ENCODE measurements at regions not wholly inside any gene's neighbourhood (a gene's known extent, or its start where the extent isn't known, plus 50 kb on each side); places are given as distances from the start of the nearest gene placed in this dataset.
"Not testable (repeated sequence)": the region's sequence is repeated elsewhere in the genome, so short reads cannot be mapped to it uniquely, and the experiment has no call there.

GRCh38 chr15:22664294-22665058 lies 122.0 kb upstream of the NIPA1 start:
- peak in 1 of 3 donors; percentile 16 for TF ChIP-seq POLR2AphosphoS5 (IDR thresholded peaks at IDR 0.05)
- H3K36me3 ChIP-seq; H3K9me3 ChIP-seq; intact Hi-C loops (cut with DNase I; ENCODE audit: low total_unique reads); H3K27me3 ChIP-seq (replicated peaks in 1 of 7): not testable (repeated sequence)
- H3K27ac ChIP-seq = peak overlapping the region; percentile 81 to 92 (median 88)
- DNase-seq = peak; percentile 86
- peaks cover 0 to 19% (median 3%) of the 10 kb centered on the region in 6 donors for H3K4me1 ChIP-seq
- 0 to 2% (median 0%) methylated on average over 12 to 101 of the region's 110 CpGs for WGBS, 5 donors
- peak overlapping the region; percentile 37 to 77 (median 51) for H3K4me3 ChIP-seq

- H3K36me3 ChIP-seq; H3K9me3 ChIP-seq; intact Hi-C loops (cut with DNase I; ENCODE audit: low total_unique reads); H3K27me3 ChIP-seq (replicated peaks in 1 of 7); DNase-seq: not testable (repeated sequence)
- peak in 2 of 3 donors; percentile 17 to 41 for TF ChIP-seq POLR2AphosphoS5 (IDR thresholded peaks at IDR 0.05)
- 1 to 3% (median 2%) methylated on average over 10 to 19 of the region's 22 CpGs for WGBS, 5 donors
- peak overlapping the region; percentile 81 to 92 (median 88) for H3K27ac ChIP-seq
- H3K4me3 ChIP-seq = peak overlapping the region; percentile 37 to 77 (median 51)
- H3K4me1 ChIP-seq = peaks cover 0 to 19% (median 3%) of the 10 kb centered on the region in 6 donors
Observed at GRCh38 chr15:22665059-22665702, 121.3 kb upstream of the NIPA1 start.

- DNase-seq; intact Hi-C loops (cut with DNase I; ENCODE audit: low total_unique reads); H3K9me3 ChIP-seq; H3K27me3 ChIP-seq (replicated peaks in 1 of 7); H3K36me3 ChIP-seq: not testable (repeated sequence)
- Histone ChIP-seq H3K4me3 (peak overlapping the region in 6 of 8 donors; percentile 37 to 77 (median 58)), H3K27ac (peak overlapping the region; percentile 81 to 92 (median 88)), H3K4me1 (peaks cover 0 to 19% (median 3%) of the 10 kb centered on the region in 6 donors)
- WGBS, 5 donors = 0 to 20% (median 3%) methylated on average over 1 to 2 of the region's 2 CpGs
Observed at GRCh38 chr15:22665711-22666110, 120.7 kb upstream of the NIPA1 start.

- intact Hi-C loops (cut with DNase I; ENCODE audit: low total_unique reads) = not testable (repeated sequence)
Observed at GRCh38 chr15:22684786-22685185, 101.7 kb upstream of the NIPA1 start.

GRCh38 chr15:22699881-22700280 lies 86.6 kb upstream of the NIPA1 start:
- WGBS, 5 donors = 70 to 85% (median 73%) methylated on average over 3 of the region's 3 CpGs
- H3K27me3 ChIP-seq (replicated peaks in 1 of 7); H3K4me3 ChIP-seq; DNase-seq; H3K4me1 ChIP-seq; H3K9me3 ChIP-seq; H3K36me3 ChIP-seq; intact Hi-C loops (cut with DNase I; ENCODE audit: low total_unique reads); H3K27ac ChIP-seq: not testable (repeated sequence)

More at GRCh38 chr15:22684786-22685185, 101.7 kb upstream of the NIPA1 start:
- 29 to 87% (median 65%) methylated on average over 2 of the region's 2 CpGs for WGBS, 5 donors
- peaks cover 0 to 19% (median 0%) of the 10 kb centered on the region in 6 donors for H3K36me3 ChIP-seq
- not testable (repeated sequence) for H3K9me3 ChIP-seq; H3K27me3 ChIP-seq (replicated peaks in 1 of 7); H3K27ac ChIP-seq; DNase-seq; H3K4me1 ChIP-seq; H3K4me3 ChIP-seq

DNA sequence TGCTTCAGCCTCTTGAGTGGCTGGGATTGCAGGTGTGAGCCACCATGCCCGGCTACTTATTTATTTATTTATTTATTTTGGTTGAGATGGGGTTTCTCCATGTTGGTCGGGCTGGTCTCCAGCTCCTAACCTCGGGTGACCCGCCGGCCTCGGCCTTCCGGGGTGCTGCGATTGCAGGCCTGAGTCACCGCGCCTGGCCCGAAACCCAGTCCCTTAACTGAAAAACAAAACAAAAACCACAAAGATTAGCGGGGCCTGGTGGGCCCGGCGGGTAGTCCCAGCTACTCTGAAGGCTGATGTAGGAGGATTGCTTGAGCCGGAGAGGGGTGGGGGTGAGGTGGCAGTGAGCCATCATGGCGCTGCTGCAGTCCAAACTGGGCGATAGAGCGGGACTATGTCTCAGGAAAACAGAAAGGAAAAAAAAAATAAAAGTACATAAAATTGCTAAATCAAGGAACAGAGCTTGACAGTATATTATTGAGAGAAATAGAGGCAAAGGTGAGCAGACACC lies 75.6 kb upstream of the NIPA1 start:
- H3K36me3 ChIP-seq; H3K4me3 ChIP-seq; H3K9me3 ChIP-seq; intact Hi-C loops (cut with DNase I; ENCODE audit: low total_unique reads); H3K27ac ChIP-seq; DNase-seq: not testable (repeated sequence)
- Histone ChIP-seq H3K4me1 (peaks cover 0 to 14% (median 6%) of the 10 kb centered on the region in 6 donors), H3K27me3 (replicated peaks in 1 of 7) (peaks cover 0 to 18% (median 7%) of the 10 kb centered on the region in 7 donors)
- 91 to 99% (median 95%) methylated on average over 17 to 18 of the region's 18 CpGs for WGBS, 5 donors

GRCh38 chr15:22713933-22714332 lies 72.5 kb upstream of the NIPA1 start:
- H3K4me3 ChIP-seq = peak overlapping the region in 1 of 8 donors; percentile 55
- DNase-seq; H3K9me3 ChIP-seq; H3K36me3 ChIP-seq; H3K27ac ChIP-seq; intact Hi-C loops (cut with DNase I; ENCODE audit: low total_unique reads): not testable (repeated sequence)
- peaks cover 0 to 31% (median 7%) of the 10 kb centered on the region in 7 donors for H3K27me3 ChIP-seq (replicated peaks in 1 of 7)
- peaks cover 0 to 14% (median 6%) of the 10 kb centered on the region in 6 donors for H3K4me1 ChIP-seq
- 0 to 15% (median 5%) methylated on average over 1 of the region's 1 CpG for whole genome bisulfite sequencing, 5 donors

DNA sequence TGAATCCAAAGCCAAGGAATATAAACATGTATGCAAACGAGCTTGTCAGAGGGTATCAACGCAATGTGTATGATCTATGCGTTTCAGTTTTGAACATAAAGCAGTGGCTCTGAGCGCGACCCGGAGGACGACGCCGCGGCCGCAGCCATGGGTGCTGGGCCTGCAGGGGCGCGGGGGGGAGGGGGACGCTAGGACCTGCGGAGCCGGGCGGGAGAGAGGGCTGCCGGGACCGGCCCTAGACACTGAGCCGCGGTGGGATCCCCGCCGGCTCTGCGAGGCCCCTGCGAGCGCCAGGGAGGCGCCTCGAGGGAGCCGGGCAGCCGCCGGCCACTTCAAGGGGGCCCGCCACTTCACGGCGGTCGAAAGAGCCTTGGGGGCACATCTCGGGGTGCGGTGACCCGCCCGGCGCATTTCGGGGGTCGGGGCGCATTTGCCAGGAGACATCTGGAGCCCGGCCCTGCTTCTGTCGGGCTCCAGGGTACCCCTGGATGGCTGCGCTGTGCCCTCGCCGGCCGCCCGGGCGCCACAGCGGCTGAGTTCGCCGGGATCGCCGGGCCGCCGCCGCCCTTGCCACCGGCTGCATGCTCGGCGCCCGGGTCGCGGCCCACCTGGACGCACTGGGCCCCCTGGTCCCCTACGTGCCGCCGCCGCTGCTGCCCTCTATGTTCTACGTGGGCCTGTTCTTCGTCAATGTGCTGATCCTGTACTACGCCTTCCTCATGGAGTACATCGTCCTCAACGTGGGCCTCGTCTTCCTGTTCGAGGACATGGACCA lies 71.9 kb upstream of the NIPA1 start:
- Histone ChIP-seq H3K4me3 (peak overlapping the region in 6 of 8 donors; percentile 2 to 55 (median 28)), H3K27me3 (replicated peaks in 1 of 7) (peaks cover 0 to 31% (median 7%) of the 10 kb centered on the region in 7 donors), H3K4me1 (peaks cover 0 to 14% (median 6%) of the 10 kb centered on the region in 6 donors)
- H3K36me3 ChIP-seq; DNase-seq; intact Hi-C loops (cut with DNase I; ENCODE audit: low total_unique reads); H3K9me3 ChIP-seq; H3K27ac ChIP-seq: not testable (repeated sequence)
- 3 to 8% (median 4%) methylated on average over 23 to 64 of the region's 77 CpGs for WGBS, 5 donors

GRCh38 chr15:22715133-22715845 lies 71.2 kb upstream of the NIPA1 start:
- Histone ChIP-seq H3K4me3 (peak overlapping the region in 1 of 8 donors; percentile 21), H3K27me3 (replicated peaks in 1 of 7) (peaks cover 0 to 31% (median 7%) of the 10 kb centered on the region in 7 donors), H3K4me1 (peaks cover 0 to 14% (median 6%) of the 10 kb centered on the region in 6 donors)
- intact Hi-C loops (cut with DNase I; ENCODE audit: low total_unique reads); H3K9me3 ChIP-seq; H3K27ac ChIP-seq; H3K36me3 ChIP-seq; DNase-seq: not testable (repeated sequence)
- WGBS, 5 donors = 36 to 48% (median 45%) methylated on average over 7 to 21 of the region's 32 CpGs
